GM12878 (cell line): ENCODE measurements at regions not wholly inside any gene's neighbourhood (a gene's known extent, or its start where the extent isn't known, plus 50 kb on each side); places are given as distances from the start of the nearest gene placed in this dataset.

Experiments used
- ATAC-seq: fragments of 200-7000 bp; cut with Tn5 transposase; 3 replicates; pipeline ENCODE4 v1.9.1; 2020; ENCODE audit warnings: mild to moderate bottlenecking, moderate library complexity
- BruUV-seq: library from RNA; stranded (reverse); fragments of 400-500 nt; replicated peaks from 2 replicates; lab custom pipeline; 2021; lab: Mats Ljungman, UMichigan
- CTCF ChIA-PET: fragments of 300-600 bp; sonication (Branson Sonifier 250); formaldehyde crosslinking; extraction: SDS; loops from one replicate; lab custom pipeline; 2021; ENCODE audit warnings: inconsistent platforms; lab: Yijun Ruan, JAX
- POLR2A ChIA-PET: fragments of 350-600 bp; formaldehyde crosslinking; extraction: SDS; loops from one replicate; lab custom pipeline; 2021; ENCODE audit warnings: inconsistent platforms; lab: Charles Lee
- RAD21 ChIA-PET: fragments of 300-600 bp; sonication (Branson Sonifier 250); formaldehyde crosslinking; loops from one replicate; lab custom pipeline; 2023; ENCODE audit warnings: antibody characterized with exemption; ENCODE audit not compliant: unreplicated experiment; lab: Charles Lee
- SMC1A ChIA-PET: fragments of 300-600 bp; sonication (Branson Sonifier 250); formaldehyde crosslinking; loops from one replicate; lab custom pipeline; 2023; ENCODE audit not compliant: unreplicated experiment, uncharacterized antibody; lab: Charles Lee
- DNase-seq: peaks from one replicate; pipeline ENCODE4 v3.0.0-alpha.2; 2011; ENCODE audit warnings: low read depth, low spot score
- FAIRE-seq: peaks from 3 replicates; lab custom pipeline; 2011; peaks lifted over from hg19 to GRCh38; lab: Jason Lieb, UNC
- H2AFZ ChIP-seq: 2 replicates; pipeline ENCODE4 v1.6.0; 2011; ENCODE audit warnings: low read depth, low read length, control low read depth; ENCODE audit not compliant: control insufficient read depth
- H3K27ac ChIP-seq: 2 replicates; pipeline ENCODE4 v1.5.1; 2011; ENCODE audit warnings: control low read depth; ENCODE audit not compliant: control insufficient read depth, insufficient read depth
- H3K27me3 ChIP-seq, 2 experiments: replicated peaks in 1 of 2; 2 replicates each; pipeline versions ENCODE4 v1.6.0 to v1.6.1; 2011; ENCODE audit warnings: low read length in 1 of 2; ENCODE audit not compliant: control insufficient read depth in 2 of 2, insufficient read depth in 2 of 2
- H3K36me3 ChIP-seq, 2 experiments: 2 replicates each; pipeline ENCODE4 v1.5.1; 2011; ENCODE audit warnings: low read length in 1 of 2; ENCODE audit not compliant: control insufficient read depth in 2 of 2, insufficient read depth in 2 of 2
- H3K4me1 ChIP-seq: 2 replicates; pipeline ENCODE4 v1.6.1; 2011; ENCODE audit warnings: mild to moderate bottlenecking, low read length, moderate library complexity, mixed read lengths; ENCODE audit not compliant: control insufficient read depth, insufficient read depth
- H3K4me2 ChIP-seq: 2 replicates; pipeline ENCODE4 v1.6.0; 2011; ENCODE audit warnings: control low read depth; ENCODE audit not compliant: control insufficient read depth, insufficient read depth
- H3K4me3 ChIP-seq: fragments of 200-600 bp; sonication (generic); 2 replicates; pipeline ENCODE4 v1.5.1; 2016
- H3K79me2 ChIP-seq: 2 replicates; pipeline ENCODE4 v1.6.0; 2011; ENCODE audit warnings: low read length; ENCODE audit not compliant: control insufficient read depth, insufficient read depth
- H3K9ac ChIP-seq: 2 replicates; pipeline ENCODE4 v1.8.0; 2011; ENCODE audit warnings: low read length, control low read depth, mixed read lengths; ENCODE audit not compliant: control insufficient read depth, insufficient read depth
- H3K9me3 ChIP-seq: replicated peaks from 3 replicates; pipeline ENCODE4 v1.5.1; 2011; ENCODE audit warnings: mild to moderate bottlenecking, low read length; ENCODE audit not compliant: control insufficient read depth, insufficient read depth
- H4K20me1 ChIP-seq: 2 replicates; pipeline ENCODE4 v1.6.0; 2011; ENCODE audit not compliant: control insufficient read depth, insufficient read depth
- BMI1 ChIP-seq: fragments of 450-650 bp; IDR thresholded peaks from 2 replicates; pipeline ENCODE4 v1.6.1; 2016; ENCODE audit warnings: mild to moderate bottlenecking, moderate library complexity, borderline replicate concordance
- BRCA1 ChIP-seq: IDR thresholded peaks from 2 replicates; pipeline ENCODE4 v1.6.1; 2011; ENCODE audit warnings: low read depth, low read length, improper control_type of control experiment
- DPF2 ChIP-seq: fragments of 450-650 bp; IDR thresholded peaks from 2 replicates; pipeline ENCODE4 v1.6.1; 2017; ENCODE audit warnings: mild to moderate bottlenecking
- EGR1 ChIP-seq, 2 experiments: IDR thresholded peaks; 1 replicate in 1 of 2; 2 replicates in 1 of 2; pipeline ENCODE4 v1.6.1; 2011 to 2012; ENCODE audit warnings: low read depth in 2 of 2, low read length in 2 of 2, borderline replicate concordance in 1 of 2, mild to moderate bottlenecking in 1 of 2, moderate library complexity in 1 of 2
- RELB ChIP-seq: fragments of 450-650 bp; IDR thresholded peaks from 2 replicates; pipeline ENCODE4 v1.6.1; 2017; ENCODE audit warnings: low read depth, mild to moderate bottlenecking, moderate library complexity
- SPI1 ChIP-seq: IDR thresholded peaks from 2 replicates; pipeline ENCODE4 v1.6.1; 2011; ENCODE audit warnings: low read depth, mild to moderate bottlenecking, low read length, moderate library complexity, borderline replicate concordance; ENCODE audit not compliant: insufficient read depth
- WGBS: methylation state at CpG from one replicate; pipeline ENCODE4 v1.1.6; 2016; ENCODE audit warnings: low lambda C conversion rate; ENCODE audit not compliant: insufficient replicate concordance, insufficient coverage; ENCODE audit errors: missing lambda C conversion rate; 5-methylcytosine and 5-hydroxymethylcytosine counted together
- in situ Hi-C: fragments of 300-500 bp; cut with MboI; formaldehyde crosslinking; loops from 9 replicates; pipeline ENCODE4 v1.14.3; 2018; ENCODE audit warnings: mixed read lengths
- intact Hi-C: fragments of 100-400 bp; cut with micrococcal nuclease; formaldehyde crosslinking; loops from one replicate; pipeline ENCODE4 v1.14.2; 2022; ENCODE audit not compliant: unreplicated experiment
- TF ChIP-seq, protein P1 (sequence below): fragments of 450-650 bp; IDR thresholded peaks from 2 replicates; pipeline ENCODE4 v1.6.1; 2017; ENCODE audit warnings: antibody characterized with exemption, mild to moderate bottlenecking, moderate library complexity

DNA sequence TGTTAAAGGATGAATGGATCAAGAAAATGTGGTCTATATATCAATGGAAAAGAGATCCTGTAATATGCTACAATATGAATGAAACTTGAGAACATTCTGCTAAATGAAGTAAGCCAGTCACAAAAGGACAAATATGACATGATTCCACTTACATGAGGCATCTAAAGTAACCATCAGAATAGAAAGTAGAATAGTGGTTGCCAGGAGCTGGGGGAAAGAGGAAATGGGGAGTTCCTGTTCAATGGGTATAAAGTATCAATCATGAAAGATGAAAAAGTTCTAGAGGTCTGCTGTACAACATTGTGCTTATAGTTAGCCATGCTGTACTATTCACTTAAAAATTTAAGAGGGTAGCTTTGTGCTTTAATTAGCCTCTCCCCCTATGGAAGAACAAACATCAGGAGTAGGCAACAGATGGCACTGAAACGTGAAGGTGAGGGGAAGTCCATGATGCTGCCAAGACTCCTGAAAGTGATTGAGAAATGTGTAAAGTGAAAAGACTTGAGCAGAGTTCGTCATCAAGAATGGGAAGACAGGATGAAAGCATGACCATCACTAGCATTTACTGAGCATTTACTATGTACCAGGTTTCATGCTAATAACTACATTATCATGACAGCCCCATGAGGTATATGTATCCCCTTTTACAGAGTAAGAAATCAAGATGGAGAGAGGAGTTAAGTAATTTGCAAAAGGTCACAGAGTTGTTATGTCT, 167.2 kb downstream of the CYB561 start:
- BruUV-seq = no TSS peak
- H3K27me3 ChIP-seq = no peaks in the 10 kb centered on the region; a peak in 2 of 4 replicates
- ATAC-seq = peak; percentile 45
- ChIA-PET SMC1A (no interaction called here), CTCF (no interaction called here), POLR2A (interaction anchor here (0.6 kb wide), 1 partner anchor 290 kb away, joined by 3 read pairs; no protein-coding TSS in a partner anchor), RAD21 (no interaction called here)
- H3K27ac ChIP-seq = no peak overlapping the region
- H3K4me3 ChIP-seq = no peak overlapping the region
- DNase-seq = no peak
- 3% methylated on average over 2 of the region's 2 CpGs for WGBS
- H3K4me1 ChIP-seq = peaks cover 7% of the 10 kb centered on the region
- H3K9ac ChIP-seq = no peak overlapping the region
- no peaks in the 10 kb centered on the region for H3K9me3 ChIP-seq
- H4K20me1 ChIP-seq = no peaks in the 10 kb centered on the region
- no peaks in the 10 kb centered on the region for H3K36me3 ChIP-seq
- no peak overlapping the region for H2AFZ ChIP-seq
- FAIRE-seq = no peak
- in situ Hi-C loops = no loop called here
- peak; percentile 39; the same call in 1 of the 2 replicates for TF ChIP-seq SPI1
- no peak for TF ChIP-seq EGR1 (IDR thresholded peaks at IDR 0.05; ENCODE audit: borderline replicate concordance in 1 of 2, low read depth in 2 of 2, low read length in 2 of 2)
- intact Hi-C loops = no loop called here
- no peaks in the 10 kb centered on the region for H3K79me2 ChIP-seq
- H3K4me2 ChIP-seq = peak overlapping the region; percentile 48; the same call in 1 of the 2 replicates

GRCh38 chr17:63279498-63280230, 166.4 kb downstream of the CYB561 start:
- in situ Hi-C loops (no loop called here), intact Hi-C loops (no loop called here)
- 2% methylated on average over 2 of the region's 2 CpGs for WGBS
- Histone ChIP-seq H3K27me3 (no peaks in the 10 kb centered on the region; a peak in 2 of 4 replicates), H3K9me3 (no peaks in the 10 kb centered on the region), H3K4me2 (no peak overlapping the region), H3K36me3 (no peaks in the 10 kb centered on the region), H3K79me2 (no peaks in the 10 kb centered on the region), H3K4me3 (no peak overlapping the region), H3K9ac (no peak overlapping the region), H4K20me1 (no peaks in the 10 kb centered on the region), H3K27ac (no peak overlapping the region), H2AFZ (no peak overlapping the region), H3K4me1 (peaks cover 7% of the 10 kb centered on the region)
- ChIA-PET CTCF (no interaction called here), SMC1A (no interaction called here), POLR2A (interaction anchor here (0.6 kb wide), 1 partner anchor 290 kb away, joined by 3 read pairs; no protein-coding TSS in a partner anchor), RAD21 (interaction anchor here (0.6 kb wide), 1 partner anchor 1646 kb away, joined by 3 read pairs; no protein-coding TSS in a partner anchor)
- ATAC-seq = no peak
- DNase-seq = no peak
- no peak for FAIRE-seq
- BruUV-seq = no TSS peak
- TF ChIP-seq BMI1 (no peak), SPI1 (peak; percentile 36; the same call in 1 of the 2 replicates), RELB (no peak), BRCA1 (no peak), DPF2 (no peak)
- TF ChIP-seq, protein P1, sequence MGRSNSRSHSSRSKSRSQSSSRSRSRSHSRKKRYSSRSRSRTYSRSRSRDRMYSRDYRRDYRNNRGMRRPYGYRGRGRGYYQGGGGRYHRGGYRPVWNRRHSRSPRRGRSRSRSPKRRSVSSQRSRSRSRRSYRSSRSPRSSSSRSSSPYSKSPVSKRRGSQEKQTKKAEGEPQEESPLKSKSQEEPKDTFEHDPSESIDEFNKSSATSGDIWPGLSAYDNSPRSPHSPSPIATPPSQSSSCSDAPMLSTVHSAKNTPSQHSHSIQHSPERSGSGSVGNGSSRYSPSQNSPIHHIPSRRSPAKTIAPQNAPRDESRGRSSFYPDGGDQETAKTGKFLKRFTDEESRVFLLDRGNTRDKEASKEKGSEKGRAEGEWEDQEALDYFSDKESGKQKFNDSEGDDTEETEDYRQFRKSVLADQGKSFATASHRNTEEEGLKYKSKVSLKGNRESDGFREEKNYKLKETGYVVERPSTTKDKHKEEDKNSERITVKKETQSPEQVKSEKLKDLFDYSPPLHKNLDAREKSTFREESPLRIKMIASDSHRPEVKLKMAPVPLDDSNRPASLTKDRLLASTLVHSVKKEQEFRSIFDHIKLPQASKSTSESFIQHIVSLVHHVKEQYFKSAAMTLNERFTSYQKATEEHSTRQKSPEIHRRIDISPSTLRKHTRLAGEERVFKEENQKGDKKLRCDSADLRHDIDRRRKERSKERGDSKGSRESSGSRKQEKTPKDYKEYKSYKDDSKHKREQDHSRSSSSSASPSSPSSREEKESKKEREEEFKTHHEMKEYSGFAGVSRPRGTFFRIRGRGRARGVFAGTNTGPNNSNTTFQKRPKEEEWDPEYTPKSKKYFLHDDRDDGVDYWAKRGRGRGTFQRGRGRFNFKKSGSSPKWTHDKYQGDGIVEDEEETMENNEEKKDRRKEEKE = no peak
